Type B pancreatic cell (in vitro differentiated cells): ENCODE measurements at regions not wholly inside any gene's neighbourhood (a gene's known extent, or its start where the extent isn't known, plus 50 kb on each side); places are given as distances from the start of the nearest gene placed in this dataset.

Experiments
- DNase-seq: peaks from one replicate; pipeline ENCODE4 v3.0.0; 2021; ENCODE audit warnings: mixed read lengths; ENCODE audit not compliant: unreplicated experiment; ENCODE audit errors: extremely low spot score
- H3K27ac Mint-ChIP-seq: 2 replicates; pipeline ENCODE4 v1.8.0; 2021; ENCODE audit warnings: mild to moderate bottlenecking, mixed read lengths
- H3K27me3 Mint-ChIP-seq: 2 replicates; pipeline ENCODE4 v1.8.0; 2021; ENCODE audit warnings: mixed read lengths
- H3K36me3 Mint-ChIP-seq: 2 replicates; pipeline ENCODE4 v1.8.0; 2021; ENCODE audit warnings: mixed read lengths
- H3K4me1 Mint-ChIP-seq: one replicate; pipeline ENCODE4 v1.8.0; 2021; ENCODE audit warnings: mixed read lengths; ENCODE audit not compliant: unreplicated experiment
- H3K4me3 Mint-ChIP-seq: 2 replicates; pipeline ENCODE4 v1.8.0; 2021; ENCODE audit warnings: mild to moderate bottlenecking, mixed read lengths
- H3K9me3 Mint-ChIP-seq: 2 replicates; pipeline ENCODE4 v1.8.0; 2021; ENCODE audit warnings: mixed read lengths
- TF ChIP-seq, protein P1 (sequence below): fragments of 200-600 bp; sonication (generic); conservative IDR thresholded peaks from 2 replicates; pipeline ENCODE4 v1.5.0; 2021; ENCODE audit warnings: antibody characterized with exemption, mild to moderate bottlenecking

DNA sequence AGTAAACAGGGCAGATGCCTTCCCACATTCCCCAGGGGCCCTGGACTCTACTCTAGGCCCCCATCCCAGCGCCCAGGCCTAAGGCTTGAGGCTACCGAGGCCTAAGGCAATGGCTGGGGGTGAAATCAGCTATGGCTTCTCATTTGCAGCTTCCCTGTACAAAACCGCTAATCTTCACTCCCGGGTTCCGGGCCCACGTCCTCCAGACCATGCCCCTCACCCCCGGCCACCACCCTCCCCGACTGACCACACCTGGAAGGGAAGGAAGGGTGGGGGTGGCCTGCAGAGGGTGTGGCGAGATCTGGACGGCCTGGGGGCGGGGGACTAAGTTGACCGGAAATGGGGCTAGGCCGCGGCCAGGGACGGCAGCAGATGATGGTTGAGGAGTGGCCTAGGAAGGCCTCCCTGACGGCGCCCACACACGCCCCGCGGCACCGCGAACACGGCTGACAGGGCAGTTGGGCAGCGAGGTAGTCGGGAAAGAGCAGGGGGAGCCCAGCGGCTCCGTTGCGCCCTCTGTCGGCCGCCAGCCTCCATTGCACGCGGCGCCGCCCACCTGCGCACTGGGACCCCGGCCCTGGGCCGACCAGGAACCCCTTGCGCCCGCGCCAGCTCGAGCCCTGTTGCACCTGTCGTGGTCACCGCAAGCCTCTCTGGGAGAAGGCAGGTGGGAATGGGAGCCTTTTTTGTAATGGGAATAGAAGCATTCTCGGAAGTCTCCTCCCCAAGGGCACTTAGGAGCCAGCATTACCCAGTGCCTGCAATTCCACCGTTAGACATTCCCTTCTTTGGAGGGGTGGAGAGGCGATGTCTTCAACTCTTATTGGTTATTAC is 95.9 kb upstream of the CALM2 start:
- Mint-ChIP-seq H3K9me3 (no peaks in the 10 kb centered on the region), H3K4me3 (peak overlapping the region; percentile 71), H3K36me3 (no peaks in the 10 kb centered on the region), H3K27me3 (no peaks in the 10 kb centered on the region), H3K27ac (no peak overlapping the region), H3K4me1 (peaks cover 16% of the 10 kb centered on the region)
- TF ChIP-seq, protein P1, sequence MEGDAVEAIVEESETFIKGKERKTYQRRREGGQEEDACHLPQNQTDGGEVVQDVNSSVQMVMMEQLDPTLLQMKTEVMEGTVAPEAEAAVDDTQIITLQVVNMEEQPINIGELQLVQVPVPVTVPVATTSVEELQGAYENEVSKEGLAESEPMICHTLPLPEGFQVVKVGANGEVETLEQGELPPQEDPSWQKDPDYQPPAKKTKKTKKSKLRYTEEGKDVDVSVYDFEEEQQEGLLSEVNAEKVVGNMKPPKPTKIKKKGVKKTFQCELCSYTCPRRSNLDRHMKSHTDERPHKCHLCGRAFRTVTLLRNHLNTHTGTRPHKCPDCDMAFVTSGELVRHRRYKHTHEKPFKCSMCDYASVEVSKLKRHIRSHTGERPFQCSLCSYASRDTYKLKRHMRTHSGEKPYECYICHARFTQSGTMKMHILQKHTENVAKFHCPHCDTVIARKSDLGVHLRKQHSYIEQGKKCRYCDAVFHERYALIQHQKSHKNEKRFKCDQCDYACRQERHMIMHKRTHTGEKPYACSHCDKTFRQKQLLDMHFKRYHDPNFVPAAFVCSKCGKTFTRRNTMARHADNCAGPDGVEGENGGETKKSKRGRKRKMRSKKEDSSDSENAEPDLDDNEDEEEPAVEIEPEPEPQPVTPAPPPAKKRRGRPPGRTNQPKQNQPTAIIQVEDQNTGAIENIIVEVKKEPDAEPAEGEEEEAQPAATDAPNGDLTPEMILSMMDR = peak; percentile 99
- DNase-seq = peak; percentile 79

DNA sequence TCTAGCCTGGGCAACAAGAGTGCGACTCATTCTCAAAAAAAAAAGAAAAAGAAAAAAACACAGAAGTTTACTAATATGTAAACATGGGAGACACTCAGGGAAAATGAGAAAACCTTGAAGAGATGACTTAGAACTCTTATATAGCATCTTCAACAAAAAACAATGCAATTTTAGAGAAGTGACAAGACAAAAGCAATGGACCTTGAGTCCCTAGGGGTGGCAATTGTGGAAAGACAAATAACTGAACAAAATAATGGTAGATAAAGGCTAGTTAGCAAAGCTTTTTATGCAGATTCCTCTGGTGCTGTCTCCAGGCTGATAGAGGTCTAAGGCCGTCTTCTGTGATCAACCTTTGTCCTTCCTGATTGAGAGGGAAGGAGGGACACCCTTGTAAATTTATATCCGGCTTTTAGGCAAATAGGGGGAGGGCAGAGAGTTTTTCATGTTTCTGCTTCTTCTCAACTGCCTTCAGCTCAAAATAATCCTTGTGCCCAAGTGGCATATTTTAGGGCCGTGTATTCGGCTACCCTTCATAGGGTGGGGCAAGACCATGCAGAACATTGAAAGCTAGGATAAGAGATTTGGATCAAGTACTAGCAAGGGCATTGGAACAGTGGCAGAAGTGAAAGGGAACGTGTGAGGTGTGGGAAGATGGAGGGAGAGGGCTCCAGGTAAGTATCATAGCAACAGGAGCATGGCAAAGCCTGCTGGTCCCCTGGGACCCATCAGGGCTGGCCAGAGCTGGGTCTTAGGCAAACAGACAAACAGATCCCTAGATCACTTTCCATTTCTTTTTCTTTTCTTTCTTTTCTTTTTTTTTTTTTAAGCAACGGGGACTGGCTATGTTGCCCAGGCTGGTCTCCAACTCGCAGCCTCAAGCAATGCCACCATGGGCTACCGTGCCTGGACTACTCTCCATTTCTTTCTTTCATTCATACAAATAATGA is 95.0 kb upstream of the CALM2 start:
- DNase-seq = no peak
- no peaks in the 10 kb centered on the region for H3K36me3 Mint-ChIP-seq
- no peaks in the 10 kb centered on the region for H3K27me3 Mint-ChIP-seq
- H3K27ac Mint-ChIP-seq = no peak overlapping the region
- H3K9me3 Mint-ChIP-seq = no peaks in the 10 kb centered on the region
- peak overlapping the region; percentile 15 for H3K4me3 Mint-ChIP-seq
- TF ChIP-seq, protein P1 = no peak
- H3K4me1 Mint-ChIP-seq = peaks cover 16% of the 10 kb centered on the region

DNA sequence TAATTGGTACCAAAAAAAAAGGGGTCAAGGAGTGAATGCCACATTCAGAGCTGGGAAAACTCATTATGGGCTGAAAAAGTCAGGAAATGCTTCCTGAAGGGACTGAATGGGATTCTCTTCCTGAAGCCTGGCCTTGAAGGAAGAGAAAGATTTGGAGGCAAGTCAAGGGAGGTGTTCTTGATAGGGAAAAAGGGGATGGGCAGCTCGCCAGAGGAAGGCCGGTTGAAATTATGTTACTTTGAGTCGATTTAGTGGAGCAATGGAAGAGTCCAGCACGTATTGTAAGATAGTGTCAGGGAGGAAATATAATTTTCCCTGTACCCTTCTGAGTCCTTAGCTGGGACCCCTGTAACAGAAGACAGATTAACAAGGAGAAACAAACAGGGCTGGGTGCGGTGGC is 94.1 kb upstream of the CALM2 start:
- H3K4me1 Mint-ChIP-seq = peaks cover 22% of the 10 kb centered on the region
- H3K27ac Mint-ChIP-seq = no peak overlapping the region
- no peaks in the 10 kb centered on the region for H3K36me3 Mint-ChIP-seq
- no peak for DNase-seq
- no peak overlapping the region for H3K4me3 Mint-ChIP-seq
- TF ChIP-seq, protein P1 = no peak
- H3K9me3 Mint-ChIP-seq = no peaks in the 10 kb centered on the region
- H3K27me3 Mint-ChIP-seq = no peaks in the 10 kb centered on the region

DNA sequence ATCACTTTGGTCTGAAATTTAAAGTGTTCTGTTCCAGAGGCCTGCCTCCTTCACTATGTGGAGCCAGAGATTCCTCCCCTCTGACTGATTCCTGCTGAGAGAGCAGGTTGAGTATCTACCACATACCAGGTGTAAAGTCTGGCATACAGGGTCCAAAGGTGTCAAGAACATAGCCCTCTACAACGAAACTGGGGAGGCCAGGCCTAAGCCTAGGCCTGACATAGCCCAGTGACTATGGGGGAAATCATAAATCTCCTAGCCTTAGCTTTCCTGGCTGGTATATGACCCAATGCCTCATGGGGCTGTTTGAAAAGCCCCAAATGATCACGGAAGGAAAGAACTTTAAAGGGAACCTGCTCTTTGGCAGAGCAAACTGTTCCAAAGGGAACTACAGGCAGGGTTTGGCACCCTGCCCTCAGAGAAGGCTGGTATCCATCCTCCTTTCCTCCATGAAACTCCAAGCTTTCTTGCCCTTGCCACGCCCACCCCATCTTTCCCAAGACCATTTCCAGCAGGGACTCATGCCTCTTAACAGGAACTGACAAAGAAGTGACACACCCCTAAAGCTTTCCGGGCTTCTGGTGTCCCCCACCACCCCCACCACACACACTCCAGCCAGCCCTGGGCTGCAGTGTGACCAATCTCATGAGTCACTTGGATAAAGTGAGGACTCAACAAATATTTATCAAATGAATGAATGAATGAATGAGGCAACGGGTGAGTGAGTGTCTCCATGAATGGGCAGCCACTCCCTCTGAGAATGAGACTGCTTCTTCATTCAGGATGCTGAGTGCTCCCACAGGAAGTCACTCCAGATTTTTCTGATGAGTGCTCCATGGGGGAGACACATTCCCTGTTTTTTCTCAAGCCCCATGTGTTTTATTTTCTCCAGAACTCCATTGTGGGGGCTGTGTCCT is 93.3 kb upstream of the CALM2 start:
- no peaks in the 10 kb centered on the region for H3K27me3 Mint-ChIP-seq
- H3K4me3 Mint-ChIP-seq = no peak overlapping the region
- H3K27ac Mint-ChIP-seq = no peak overlapping the region
- DNase-seq = no peak
- TF ChIP-seq, protein P1 = no peak
- H3K4me1 Mint-ChIP-seq = peaks cover 22% of the 10 kb centered on the region
- H3K9me3 Mint-ChIP-seq = no peaks in the 10 kb centered on the region
- H3K36me3 Mint-ChIP-seq = no peaks in the 10 kb centered on the region

DNA sequence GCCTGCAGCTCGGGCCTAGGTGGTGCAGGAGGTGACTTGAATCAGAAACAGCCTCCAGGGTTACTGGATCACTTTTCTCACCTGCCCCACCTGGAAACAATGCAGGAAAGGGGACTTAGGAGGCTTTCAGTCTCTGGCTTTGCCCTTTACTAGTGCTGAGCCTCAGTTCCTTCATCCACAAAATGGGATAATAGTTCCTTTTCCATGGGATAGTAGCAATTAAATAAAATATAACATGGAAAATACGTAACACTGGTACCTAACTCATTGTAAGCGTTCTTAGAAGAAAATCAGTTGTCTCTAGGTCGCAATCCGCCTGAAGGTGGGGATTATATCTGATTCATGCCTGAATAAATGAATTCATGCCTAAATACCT is 91.4 kb upstream of the CALM2 start:
- Mint-ChIP-seq H3K9me3 (no peaks in the 10 kb centered on the region), H3K4me1 (peaks cover 11% of the 10 kb centered on the region), H3K27me3 (peaks cover 3% of the 10 kb centered on the region), H3K27ac (no peak overlapping the region), H3K4me3 (no peak overlapping the region), H3K36me3 (no peaks in the 10 kb centered on the region)
- TF ChIP-seq, protein P1 = no peak
- no peak for DNase-seq
